Panc1 (cell line): ENCODE measurements at regions not wholly inside any gene's neighbourhood (a gene's known extent, or its start where the extent isn't known, plus 50 kb on each side); places are given as distances from the start of the nearest gene placed in this dataset.

Experiments
- ATAC-seq: fragments of 200-7000 bp; cut with Tn5 transposase; 2 replicates; pipeline ENCODE4 v1.9.1; 2020; ENCODE audit warnings: mild to moderate bottlenecking, moderate library complexity
- BruUV-seq: library from RNA; stranded (reverse); fragments of 400-500 nt; replicated peaks from 2 replicates; lab custom pipeline; 2021; lab: Mats Ljungman, UMichigan
- CTCF ChIA-PET: fragments of 300-600 bp; sonication (Branson Sonifier 250); formaldehyde crosslinking; loops from one replicate; lab custom pipeline; 2022; ENCODE audit warnings: antibody characterized with exemption; lab: Charles Lee
- POLR2A ChIA-PET: fragments of 300-600 bp; sonication (Branson Sonifier 250); formaldehyde crosslinking; loops from one replicate; lab custom pipeline; 2022; ENCODE audit warnings: antibody characterized with exemption; lab: Charles Lee
- DNase-seq: peaks from one replicate; pipeline ENCODE4 v3.0.0-alpha.2; 2010; ENCODE audit warnings: low read depth, low spot score
- H3K27ac ChIP-seq: 2 replicates; pipeline ENCODE4 v1.5.1; 2011; ENCODE audit warnings: mild to moderate bottlenecking, low read length, inconsistent platforms
- H3K27me3 ChIP-seq: fragments of 200-500 bp; sonication (Bioruptor generic); 2 replicates; pipeline ENCODE4 v1.6.0; 2014; ENCODE audit warnings: low read length, inconsistent platforms; ENCODE audit not compliant: control insufficient read depth, insufficient read depth
- H3K36me3 ChIP-seq: fragments of 200-500 bp; sonication (Bioruptor generic); 2 replicates; pipeline ENCODE4 v1.5.1; 2014; ENCODE audit warnings: inconsistent platforms, mild to moderate bottlenecking, low read length, moderate library complexity; ENCODE audit not compliant: control insufficient read depth, insufficient read depth
- H3K4me1 ChIP-seq: 2 replicates; pipeline ENCODE4 v1.5.1; 2011; ENCODE audit warnings: inconsistent platforms, mild to moderate bottlenecking, low read length, moderate library complexity; ENCODE audit not compliant: control insufficient read depth, insufficient read depth
- H3K4me3 ChIP-seq, 2 experiments: 2 replicates each; pipeline ENCODE4 v1.5.1; 2011 to 2012; ENCODE audit warnings: low read depth in 2 of 2, low read length in 2 of 2, mild to moderate bottlenecking in 2 of 2, inconsistent platforms in 1 of 2, moderate library complexity in 1 of 2
- H3K9me3 ChIP-seq: fragments of 200-500 bp; sonication (Bioruptor generic); 2 replicates; pipeline ENCODE4 v1.5.1; 2014; ENCODE audit warnings: low read depth, mild to moderate bottlenecking, inconsistent platforms, low read length, moderate library complexity; ENCODE audit not compliant: control insufficient read depth, insufficient read depth
- POLR2AphosphoS5 ChIP-seq: IDR thresholded peaks from 2 replicates; pipeline ENCODE4 v1.6.1; 2012; ENCODE audit warnings: mild to moderate bottlenecking, low read depth, low read length, moderate library complexity
- REST ChIP-seq, 2 experiments: IDR thresholded peaks; 2 replicates each; pipeline ENCODE4 v1.6.1; 2011 to 2012; ENCODE audit warnings: low read depth in 2 of 2, control low read depth in 1 of 2, low read length in 1 of 2, mild to moderate bottlenecking in 1 of 2, moderate library complexity in 1 of 2; ENCODE audit not compliant: insufficient read depth in 1 of 2
- SIN3A ChIP-seq: IDR thresholded peaks from 2 replicates; pipeline ENCODE4 v1.6.1; 2012; ENCODE audit warnings: low read depth, mild to moderate bottlenecking, low read length, moderate library complexity, borderline replicate concordance; ENCODE audit not compliant: insufficient read depth
- TCF7L2 ChIP-seq: IDR thresholded peaks from 2 replicates; pipeline ENCODE4 v1.6.1; 2011; ENCODE audit warnings: mild to moderate bottlenecking, low read depth, low read length, inconsistent platforms
- in situ Hi-C: cut with HindIII; loops from 2 replicates; pipeline ENCODE4 v1.10.0; 2016; ENCODE audit warnings: low sequenced_read_pairs, low pct_unique_long_range_greater_than_20kb
- intact Hi-C: fragments of 100-400 bp; cut with micrococcal nuclease; formaldehyde crosslinking; loops from one replicate; pipeline ENCODE4 v1.10.0; 2022; ENCODE audit not compliant: unreplicated experiment
- TF ChIP-seq, protein P1 (sequence below): fragments of 450-650 bp; IDR thresholded peaks from 2 replicates; pipeline ENCODE4 v1.5.1; 2017; ENCODE audit warnings: mild to moderate bottlenecking

GRCh38 chr6:166714187-166714510, 87.1 kb upstream of the RPS6KA2 start:
- H3K4me3 ChIP-seq = no peak overlapping the region
- H3K27me3 ChIP-seq = no peaks in the 10 kb centered on the region
- ATAC-seq = no peak
- in situ Hi-C loops (no loop called here), intact Hi-C loops (no loop called here)
- H3K9me3 ChIP-seq = no peaks in the 10 kb centered on the region
- no peaks in the 10 kb centered on the region for H3K4me1 ChIP-seq
- TF ChIP-seq, protein P1, sequence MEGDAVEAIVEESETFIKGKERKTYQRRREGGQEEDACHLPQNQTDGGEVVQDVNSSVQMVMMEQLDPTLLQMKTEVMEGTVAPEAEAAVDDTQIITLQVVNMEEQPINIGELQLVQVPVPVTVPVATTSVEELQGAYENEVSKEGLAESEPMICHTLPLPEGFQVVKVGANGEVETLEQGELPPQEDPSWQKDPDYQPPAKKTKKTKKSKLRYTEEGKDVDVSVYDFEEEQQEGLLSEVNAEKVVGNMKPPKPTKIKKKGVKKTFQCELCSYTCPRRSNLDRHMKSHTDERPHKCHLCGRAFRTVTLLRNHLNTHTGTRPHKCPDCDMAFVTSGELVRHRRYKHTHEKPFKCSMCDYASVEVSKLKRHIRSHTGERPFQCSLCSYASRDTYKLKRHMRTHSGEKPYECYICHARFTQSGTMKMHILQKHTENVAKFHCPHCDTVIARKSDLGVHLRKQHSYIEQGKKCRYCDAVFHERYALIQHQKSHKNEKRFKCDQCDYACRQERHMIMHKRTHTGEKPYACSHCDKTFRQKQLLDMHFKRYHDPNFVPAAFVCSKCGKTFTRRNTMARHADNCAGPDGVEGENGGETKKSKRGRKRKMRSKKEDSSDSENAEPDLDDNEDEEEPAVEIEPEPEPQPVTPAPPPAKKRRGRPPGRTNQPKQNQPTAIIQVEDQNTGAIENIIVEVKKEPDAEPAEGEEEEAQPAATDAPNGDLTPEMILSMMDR = no peak
- no peak for TF ChIP-seq SIN3A
- TF ChIP-seq REST (IDR thresholded peaks at IDR 0.05; ENCODE audit: insufficient read depth in 1 of 2, low read depth in 2 of 2, low read length in 1 of 2) = no peak
- TF ChIP-seq POLR2AphosphoS5 = no peak
- TF ChIP-seq TCF7L2 = no peak
- ChIA-PET POLR2A (no interaction called here), CTCF (no interaction called here)
- no peak overlapping the region for H3K27ac ChIP-seq
- BruUV-seq = no TSS peak
- DNase-seq = no peak
- H3K36me3 ChIP-seq = no peaks in the 10 kb centered on the region

DNA sequence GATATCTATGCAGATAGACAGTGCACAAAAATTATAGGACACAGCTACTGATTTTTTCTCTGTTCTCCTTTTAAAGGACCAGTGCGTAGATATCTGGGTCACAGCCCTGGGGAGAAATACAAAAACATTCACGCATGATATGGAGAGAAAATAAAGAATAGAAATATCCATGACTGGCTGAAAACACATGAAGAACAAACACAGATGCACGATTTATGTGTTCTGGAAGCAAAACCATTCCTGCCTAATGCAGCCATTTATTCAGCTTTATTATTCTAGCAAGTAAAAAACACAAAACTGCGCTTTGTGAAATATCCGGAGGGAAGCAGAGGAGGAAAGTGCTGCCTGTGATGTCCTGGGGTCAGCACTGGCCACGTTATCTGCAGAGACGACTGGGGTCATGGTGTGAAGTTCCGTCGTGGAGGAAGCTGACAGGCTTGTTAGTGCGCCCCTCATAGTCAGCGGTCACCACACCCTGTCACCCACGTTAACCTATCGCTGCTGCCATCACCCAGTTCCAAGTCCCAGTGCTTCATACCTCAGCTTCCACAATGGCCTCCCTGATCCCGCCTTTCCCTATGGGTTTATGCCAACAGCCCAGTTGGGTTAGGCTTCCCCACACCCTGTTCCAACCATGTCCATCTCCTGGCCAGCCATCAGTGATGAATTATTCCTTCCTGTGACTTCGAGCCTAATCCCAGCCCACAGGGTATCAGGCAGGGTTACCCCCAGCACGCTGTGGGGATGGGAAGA, 86.6 kb upstream of the RPS6KA2 start:
- no peak overlapping the region for H3K4me3 ChIP-seq
- no peaks in the 10 kb centered on the region for H3K27me3 ChIP-seq
- POLR2A ChIA-PET = no interaction called here
- in situ Hi-C loops = no loop called here
- intact Hi-C loops = no loop called here
- H3K36me3 ChIP-seq = no peaks in the 10 kb centered on the region
- no peak overlapping the region for H3K27ac ChIP-seq
- H3K4me1 ChIP-seq = no peaks in the 10 kb centered on the region
- CTCF ChIA-PET = no interaction called here
- H3K9me3 ChIP-seq = no peaks in the 10 kb centered on the region
- ATAC-seq (no peak), DNase-seq (no peak)
- BruUV-seq = no TSS peak
- TF ChIP-seq SIN3A = no peak
- TF ChIP-seq TCF7L2 = no peak
- no peak for TF ChIP-seq POLR2AphosphoS5
- no peak for TF ChIP-seq REST (IDR thresholded peaks at IDR 0.05; ENCODE audit: insufficient read depth in 1 of 2, low read depth in 2 of 2, low read length in 1 of 2)
- TF ChIP-seq, protein P1 = no peak
